AG10803 (cell line): ENCODE measurements at regions not wholly inside any gene's neighbourhood (a gene's known extent, or its start where the extent isn't known, plus 50 kb on each side); places are given as distances from the start of the nearest gene placed in this dataset.

Source experiments
- DNase-seq: peaks from one replicate; pipeline ENCODE4 v3.0.0; 2010; ENCODE audit warnings: low read depth
- H3K4me3 ChIP-seq: 2 replicates; pipeline ENCODE4 v1.5.1; 2011; ENCODE audit warnings: mild to moderate bottlenecking, low read length, control low read depth
- CTCF ChIP-seq: conservative IDR thresholded peaks from 2 replicates; pipeline ENCODE4 v1.5.1; 2011; ENCODE audit warnings: mild to moderate bottlenecking, low read length, control low read depth, inconsistent platforms

- no peak for TF ChIP-seq CTCF
- no peak overlapping the region for H3K4me3 ChIP-seq
- DNase-seq, result no peak
These were observed 93.2 kb upstream of the FBXO11 start for GRCh38 chr2:47999512-47999911.

GRCh38 chr2:48001498-48001897 lies 95.2 kb upstream of the FBXO11 start:
- TF ChIP-seq CTCF, result no peak
- no peak for DNase-seq
- H3K4me3 ChIP-seq, result no peak overlapping the region

- DNase-seq, result no peak
- no peak overlapping the region for H3K4me3 ChIP-seq
- TF ChIP-seq CTCF, result no peak
These were observed 99.8 kb upstream of the FBXO11 start for GRCh38 chr2:48006094-48006493.

GRCh38 chr2:48007699-48008268 lies 101.5 kb upstream of the FBXO11 start:
- no peak for TF ChIP-seq CTCF
- H3K4me3 ChIP-seq, result no peak overlapping the region
- DNase-seq, result no peak

DNA sequence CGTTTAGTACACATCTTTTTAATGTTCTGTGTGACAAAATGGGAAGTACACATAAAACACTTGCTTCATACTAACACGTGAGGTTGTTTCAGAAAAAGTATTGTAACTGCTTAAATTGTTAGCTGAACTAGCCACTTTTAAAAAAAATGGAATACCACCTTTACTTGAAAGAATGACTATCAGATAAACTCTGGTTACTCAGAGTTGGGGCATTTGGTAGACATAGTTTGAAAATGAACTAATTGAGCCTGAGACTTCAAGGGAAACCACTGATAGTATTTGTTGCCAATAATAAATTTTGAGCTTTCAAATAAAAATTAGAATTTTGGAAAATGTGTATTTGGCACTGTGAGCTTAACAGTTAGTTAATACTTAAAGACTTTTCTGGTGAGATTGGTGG lies 103.0 kb upstream of the FBXO11 start:
- H3K4me3 ChIP-seq, result no peak overlapping the region
- DNase-seq, result no peak
- TF ChIP-seq CTCF, result no peak

- no peak overlapping the region for H3K4me3 ChIP-seq
- DNase-seq, result no peak
- TF ChIP-seq CTCF, result no peak
These were observed 109.1 kb upstream of the FBXO11 start for GRCh38 chr2:48015421-48015820.

- no peak overlapping the region for H3K4me3 ChIP-seq
- no peak for DNase-seq
These were observed 110.1 kb upstream of the FBXO11 start for GRCh38 chr2:48016225-48017019.

More at GRCh38 chr2:48016225-48017019, 110.1 kb upstream of the FBXO11 start:
- peak; percentile 10; the same call in 1 of the 2 replicates for TF ChIP-seq CTCF
